Thoracic aorta (tissue), 2 donors: ENCODE measurements at regions not wholly inside any gene's neighbourhood (a gene's known extent, or its start where the extent isn't known, plus 50 kb on each side); places are given as distances from the start of the nearest gene placed in this dataset.

Experiments used
- ATAC-seq: fragments of 150-250 bp; one replicate; pipeline ENCODE4 v1.8.0; 2017; ENCODE audit warnings: low read depth; ENCODE audit not compliant: insufficient number of reproducible peaks, low FRiP score
- DNase-seq: peaks from one replicate; pipeline ENCODE4 v3.0.0-alpha.2; 2020; ENCODE audit warnings: low spot score
- H3K27ac ChIP-seq, 2 donors: fragments of 200-600 bp; sonication (generic); 1 replicate in 1 of 2; 2 replicates in 1 of 2; pipeline ENCODE4 v1.5.1; 2016; ENCODE audit warnings: mild to moderate bottlenecking in 2 of 2, moderate library complexity in 2 of 2
- H3K27me3 ChIP-seq: fragments of 200-600 bp; sonication (generic); replicated peaks from 2 replicates; pipeline ENCODE4 v1.6.0; 2016; ENCODE audit warnings: mild to moderate bottlenecking; ENCODE audit not compliant: insufficient read depth
- H3K36me3 ChIP-seq: fragments of 200-600 bp; sonication (generic); one replicate; pipeline ENCODE4 v1.5.1; 2016
- H3K4me1 ChIP-seq, 2 donors: fragments of 200-600 bp; sonication (generic); 1 replicate in 1 of 2; 2 replicates in 1 of 2; pipeline versions ENCODE4 v1.5.1 to v1.6.0; 2016; ENCODE audit warnings: low read depth in 2 of 2, mild to moderate bottlenecking in 1 of 2; ENCODE audit not compliant: control insufficient read depth in 1 of 2
- H3K4me3 ChIP-seq: fragments of 200-600 bp; sonication (generic); 2 replicates; pipeline ENCODE4 v1.5.1; 2016; ENCODE audit warnings: mild to moderate bottlenecking
- H3K9me3 ChIP-seq: fragments of 200-600 bp; sonication (generic); 2 replicates; pipeline ENCODE4 v1.5.1; 2016
- CTCF ChIP-seq: fragments of 200-600 bp; sonication (generic); IDR thresholded peaks from one replicate; pipeline ENCODE4 v1.5.1; 2019; ENCODE audit warnings: antibody characterized with exemption

- no peaks in the 10 kb centered on the region for H3K9me3 ChIP-seq
- H3K27me3 ChIP-seq = no peaks in the 10 kb centered on the region
- no peaks in the 10 kb centered on the region for H3K36me3 ChIP-seq
- DNase-seq = no peak
- ATAC-seq = no peak
- no peak for TF ChIP-seq CTCF
- no peak overlapping the region for H3K27ac ChIP-seq
- no peaks in the 10 kb centered on the region for H3K4me1 ChIP-seq
- no peak overlapping the region for H3K4me3 ChIP-seq
Observed at GRCh38 chr6:22852101-22852500, 282.7 kb downstream of the HDGFL1 start.

- ATAC-seq = no peak
- Histone ChIP-seq H3K36me3 (no peaks in the 10 kb centered on the region), H3K4me3 (no peak overlapping the region), H3K4me1 (peaks cover 13 to 35% of the 10 kb centered on the region in 2 donors), H3K9me3 (no peaks in the 10 kb centered on the region), H3K27me3 (no peaks in the 10 kb centered on the region), H3K27ac (peak overlapping the region in 1 of 2 donors; percentile 37)
- DNase-seq = no peak
- TF ChIP-seq CTCF = no peak
Observed at GRCh38 chr6:22873513-22874136, 304.3 kb downstream of the HDGFL1 start.

- H3K9me3 ChIP-seq = no peaks in the 10 kb centered on the region
- H3K27ac ChIP-seq = no peak overlapping the region
- no peak overlapping the region for H3K4me3 ChIP-seq
- peaks cover 13 to 35% of the 10 kb centered on the region in 2 donors for H3K4me1 ChIP-seq
- no peak for TF ChIP-seq CTCF
- DNase-seq (no peak), ATAC-seq (no peak)
- no peaks in the 10 kb centered on the region for H3K36me3 ChIP-seq
- H3K27me3 ChIP-seq = no peaks in the 10 kb centered on the region
Observed at GRCh38 chr6:22875845-22876244, 306.5 kb downstream of the HDGFL1 start.

- TF ChIP-seq CTCF = no peak
- ATAC-seq = no peak
- Histone ChIP-seq H3K4me1 (peaks cover 10 to 36% of the 10 kb centered on the region in 2 donors), H3K27ac (no peak overlapping the region), H3K4me3 (no peak overlapping the region), H3K27me3 (no peaks in the 10 kb centered on the region), H3K9me3 (no peaks in the 10 kb centered on the region), H3K36me3 (no peaks in the 10 kb centered on the region)
- no peak for DNase-seq
Observed at GRCh38 chr6:22878324-22878701, 308.9 kb downstream of the HDGFL1 start.

GRCh38 chr6:22878706-22879105 is 309.3 kb downstream of the HDGFL1 start:
- Histone ChIP-seq H3K36me3 (no peaks in the 10 kb centered on the region), H3K9me3 (no peaks in the 10 kb centered on the region), H3K4me3 (no peak overlapping the region), H3K4me1 (peaks cover 8 to 36% of the 10 kb centered on the region in 2 donors), H3K27ac (no peak overlapping the region), H3K27me3 (no peaks in the 10 kb centered on the region)
- ATAC-seq = no peak
- no peak for DNase-seq
- TF ChIP-seq CTCF = no peak
